GM19395 (cell line): ENCODE measurements at regions not wholly inside any gene's neighbourhood (a gene's known extent, or its start where the extent isn't known, plus 50 kb on each side); places are given as distances from the start of the nearest gene placed in this dataset.
"Not testable (repeated sequence)": the region's sequence is repeated elsewhere in the genome, so short reads cannot be mapped to it uniquely, and the experiment has no call there.

Experiments used
- ATAC-seq: cut with Tn5 transposase; IDR thresholded peaks from one replicate; pipeline ENCODE4 v1.9.1; 2021; ENCODE audit warnings: mild to moderate bottlenecking, moderate library complexity; ENCODE audit not compliant: unreplicated experiment

DNA sequence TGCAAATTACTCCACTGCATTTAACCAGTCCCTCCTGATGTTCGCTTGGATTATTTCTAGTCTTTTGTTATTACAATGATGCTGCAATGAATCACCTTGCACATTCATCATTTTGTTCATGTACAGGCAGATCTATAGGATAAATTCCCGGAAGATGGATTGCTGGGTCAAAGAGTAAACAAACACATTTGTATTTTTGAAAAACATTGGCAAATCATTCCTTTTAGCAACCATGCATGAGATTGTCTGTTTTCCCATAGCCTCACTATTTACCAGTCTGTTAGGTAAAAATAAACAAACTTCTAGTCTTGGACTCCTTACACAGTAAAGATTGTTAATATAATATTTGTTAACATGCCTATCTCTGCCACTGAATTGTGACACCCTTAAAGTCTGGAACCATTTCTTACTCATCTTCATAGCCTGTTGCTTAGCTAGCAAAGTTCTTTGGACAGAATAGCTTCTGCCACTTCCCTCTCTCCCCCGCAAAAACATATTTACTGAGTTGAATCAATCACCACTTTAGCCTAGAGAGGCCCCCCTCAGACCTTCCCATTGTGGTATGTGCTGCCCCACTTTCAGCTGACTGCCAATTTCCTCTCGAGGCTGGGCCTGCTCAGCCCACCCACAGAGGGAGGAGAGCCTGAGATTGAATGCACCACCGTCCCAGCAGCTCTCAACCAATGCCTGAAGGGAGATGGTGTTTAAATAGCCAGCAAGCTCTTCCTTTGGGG, 108.4 kb upstream of the ATXN3L start:
- no peak for ATAC-seq

DNA sequence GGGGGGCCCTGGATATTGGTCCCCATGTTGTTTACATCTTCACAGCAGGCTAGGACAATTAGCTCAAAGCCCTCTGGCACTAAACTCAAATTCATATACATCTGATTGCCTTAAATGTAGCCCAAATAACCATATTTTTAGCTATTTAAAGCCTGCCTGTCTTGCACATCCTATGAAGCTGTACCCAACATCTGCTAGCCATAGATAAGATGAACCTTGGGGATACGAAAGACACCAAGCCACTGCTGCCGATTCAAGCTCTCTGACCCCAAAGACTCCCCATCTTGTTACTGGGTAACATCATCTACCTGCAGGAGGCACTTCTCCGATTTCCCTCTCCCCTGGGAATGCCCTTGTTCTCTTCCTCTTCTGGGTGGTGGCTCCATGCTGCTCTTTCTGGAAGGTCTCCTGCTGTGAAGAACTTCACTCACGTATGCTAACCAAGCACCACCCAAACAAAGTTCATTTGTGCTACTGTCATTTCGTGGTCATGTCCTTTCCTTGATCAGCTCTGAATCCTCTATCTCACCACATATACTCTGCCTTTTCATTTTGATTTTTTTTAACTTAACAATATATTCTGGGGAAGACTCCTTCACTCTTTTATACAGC, 107.7 kb upstream of the ATXN3L start:
- ATAC-seq, result no peak

GRCh38 chrX:13420545-13421183, 100.8 kb upstream of the ATXN3L start:
- ATAC-seq, result no peak

- ATAC-seq, result no peak
Observed at GRCh38 chrX:13419918-13420317, 100.1 kb upstream of the ATXN3L start.

DNA sequence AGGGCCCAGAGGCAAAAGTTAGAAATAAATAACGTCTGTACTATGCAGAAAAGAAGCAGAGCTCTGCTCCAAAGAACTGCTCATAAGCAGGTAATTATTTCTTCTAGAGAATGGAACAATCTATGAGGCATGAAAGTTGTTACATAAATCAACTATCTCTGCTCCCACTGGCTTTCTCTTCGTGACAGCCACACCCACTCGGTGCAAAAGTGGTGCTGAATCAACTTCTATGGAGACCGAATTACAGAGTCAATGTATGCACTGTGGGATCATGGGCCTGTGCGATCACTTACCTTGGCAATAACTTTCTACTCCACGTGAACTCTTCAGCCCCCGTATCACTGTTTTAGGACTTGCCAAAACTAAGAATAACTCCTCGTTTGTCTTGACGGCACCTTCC, 99.4 kb upstream of the ATXN3L start:
- ATAC-seq, result no peak

DNA sequence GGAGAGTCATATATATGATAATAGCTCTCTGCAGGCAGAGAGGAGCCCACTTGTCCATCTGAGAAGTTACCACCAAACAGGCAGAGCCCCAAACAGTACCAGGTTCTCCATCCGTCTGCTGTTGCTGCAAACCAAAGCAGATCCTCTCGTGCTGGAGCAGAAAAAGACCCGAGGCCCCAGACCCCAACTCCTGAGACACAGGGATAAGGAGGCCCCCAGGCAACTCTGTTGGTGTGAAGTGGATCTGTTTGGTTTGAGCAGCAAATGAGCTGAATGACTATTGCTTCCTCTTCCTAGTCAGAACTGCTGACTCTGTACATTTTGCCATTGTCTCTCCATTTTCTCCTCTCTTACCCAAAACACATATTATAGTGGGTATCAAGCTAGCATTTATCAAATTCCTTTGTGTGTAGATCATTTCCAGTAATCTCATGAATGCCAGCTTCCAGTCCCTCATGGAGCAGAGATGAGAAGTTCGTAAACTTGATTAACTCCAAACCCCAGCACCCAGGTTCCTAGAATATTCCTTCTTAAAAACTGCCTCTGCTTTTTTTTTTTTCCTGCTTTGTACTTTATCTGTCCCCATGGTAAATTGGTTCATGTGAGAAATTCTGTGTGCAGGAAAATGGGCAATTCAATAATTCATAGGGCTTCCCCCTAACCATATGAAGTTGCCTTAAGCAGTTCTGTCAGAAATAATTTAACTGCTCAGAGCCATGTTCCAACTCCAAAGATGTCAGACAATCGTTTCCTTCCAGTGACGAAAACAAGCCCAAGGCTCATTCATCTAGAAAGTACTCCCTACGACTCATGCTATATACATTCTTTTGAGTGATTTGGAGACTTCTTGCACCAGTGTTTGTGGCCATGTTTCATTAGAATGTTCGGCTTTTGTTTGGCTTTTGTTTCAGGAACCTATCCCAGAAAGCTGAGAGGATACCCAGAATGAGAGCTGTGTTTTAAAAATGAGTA, 98.6 kb upstream of the ATXN3L start:
- ATAC-seq, result no peak

DNA sequence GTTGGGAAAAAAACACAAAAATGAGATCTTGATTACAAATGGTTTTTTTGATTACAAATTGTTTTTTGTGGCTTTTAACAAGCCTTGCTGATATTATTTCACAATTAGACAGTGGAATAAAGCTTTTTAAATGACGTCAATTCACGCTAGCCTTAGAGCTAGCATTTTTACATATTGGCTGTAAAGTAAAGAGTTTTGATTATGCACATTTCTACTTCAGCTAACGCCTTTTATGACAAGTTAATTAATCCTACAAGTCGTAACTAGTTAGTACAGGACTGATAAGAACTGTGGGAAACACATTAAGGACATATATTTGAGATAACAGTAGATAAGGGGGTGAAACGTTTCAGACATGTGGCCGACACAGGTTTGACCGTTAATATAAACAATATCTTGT, 95.7 kb upstream of the ATXN3L start:
- no peak for ATAC-seq

DNA sequence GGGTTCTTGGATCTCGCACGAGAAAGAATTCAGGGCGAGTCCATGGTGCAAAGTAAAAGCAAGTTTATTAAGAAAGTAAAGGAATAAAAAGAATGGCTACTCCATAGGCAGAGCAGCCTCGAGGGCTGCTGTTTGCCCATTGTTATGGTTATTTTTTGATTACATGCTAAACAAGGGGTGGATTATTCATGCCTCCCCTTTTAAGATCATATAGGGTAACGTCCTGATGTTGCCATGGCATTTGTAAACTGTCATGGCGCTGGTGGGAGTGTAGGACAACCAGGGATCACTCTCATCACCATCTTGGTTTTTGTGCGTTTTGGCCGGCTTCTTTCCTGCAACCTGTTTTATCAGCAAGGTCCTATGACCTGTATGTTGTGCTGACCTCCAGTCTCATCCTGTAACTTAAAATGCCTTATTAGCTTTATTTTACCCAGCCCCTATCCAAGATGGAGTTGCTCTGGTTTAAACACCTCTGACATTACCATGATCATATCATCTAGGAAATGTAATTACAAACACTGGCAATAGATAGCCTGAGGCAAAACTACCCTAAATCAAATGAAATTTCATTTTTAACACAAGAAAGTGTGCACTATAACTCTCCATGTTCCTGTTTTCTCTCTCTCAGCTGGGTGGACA, 94.3 kb upstream of the ATXN3L start:
- ATAC-seq, result no peak

DNA sequence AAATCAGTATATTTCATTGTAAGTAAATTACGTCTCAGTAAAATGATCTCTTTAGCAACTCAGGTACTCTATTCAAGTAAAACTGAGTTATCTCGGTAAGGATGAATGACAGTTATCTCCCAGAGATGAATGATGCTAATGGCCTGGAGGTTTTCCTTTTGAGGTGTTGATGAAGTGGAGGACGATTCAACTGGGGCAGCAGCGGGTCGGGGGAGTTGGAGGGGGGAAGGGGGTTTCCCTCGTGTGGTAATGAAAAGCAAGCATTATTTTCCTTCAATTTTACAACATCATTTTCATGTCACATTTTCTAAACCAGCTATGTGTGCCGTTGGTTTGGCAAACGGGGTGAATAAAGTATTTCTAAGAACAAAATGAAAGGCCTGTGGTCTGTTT, 92.4 kb upstream of the ATXN3L start:
- no peak for ATAC-seq

GRCh38 chrX:13411496-13412207, 91.8 kb upstream of the ATXN3L start:
- ATAC-seq, result no peak

GRCh38 chrX:13408599-13408998, 88.7 kb upstream of the ATXN3L start:
- not testable (repeated sequence) for ATAC-seq

- ATAC-seq, result not testable (repeated sequence)
Observed at GRCh38 chrX:13404777-13405176, 84.9 kb upstream of the ATXN3L start.

- ATAC-seq, result no peak
Observed at GRCh38 chrX:13404364-13404763, 84.5 kb upstream of the ATXN3L start.

GRCh38 chrX:13401724-13402123, 81.9 kb upstream of the ATXN3L start:
- ATAC-seq, result no peak

GRCh38 chrX:13398839-13399238, 79.0 kb upstream of the ATXN3L start:
- no peak for ATAC-seq

GRCh38 chrX:13397878-13398818, 78.3 kb upstream of the ATXN3L start:
- no peak for ATAC-seq

DNA sequence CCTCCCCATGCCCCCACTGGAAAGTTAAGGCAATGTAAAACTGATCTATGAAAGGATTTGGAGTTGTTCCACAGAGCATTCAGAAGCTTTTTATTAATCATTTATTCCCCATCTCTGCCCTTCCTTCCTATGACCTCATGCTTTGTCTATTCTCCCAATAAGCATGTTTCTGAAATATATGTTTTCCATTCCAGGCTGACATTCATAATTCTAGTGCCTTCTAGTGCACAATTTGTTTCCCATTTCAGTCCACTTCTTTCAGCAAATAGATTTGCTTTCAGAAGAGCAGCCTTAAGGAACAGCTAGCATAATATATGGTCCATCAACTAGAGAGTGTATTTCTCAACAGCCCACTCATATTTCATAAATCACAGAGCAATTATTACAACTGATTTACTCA, 77.1 kb upstream of the ATXN3L start:
- ATAC-seq, result no peak

GRCh38 chrX:13389501-13389900, 69.6 kb upstream of the ATXN3L start:
- ATAC-seq, result no peak
